H7 (cell line): ENCODE measurements at regions not wholly inside any gene's neighbourhood (a gene's known extent, or its start where the extent isn't known, plus 50 kb on each side); places are given as distances from the start of the nearest gene placed in this dataset.
"Not testable (repeated sequence)": the region's sequence is repeated elsewhere in the genome, so short reads cannot be mapped to it uniquely, and the experiment has no call there.

Experiments used
- DNase-seq: peaks from one replicate; pipeline ENCODE4 v3.0.0; 2012
- H3K27me3 ChIP-seq: 2 replicates; pipeline ENCODE4 v1.6.0; 2011; ENCODE audit warnings: mild to moderate bottlenecking, low read length; ENCODE audit not compliant: control insufficient read depth, insufficient read depth
- H3K36me3 ChIP-seq: replicated peaks from 2 replicates; pipeline ENCODE4 v1.5.1; 2011; ENCODE audit warnings: low read length; ENCODE audit not compliant: control insufficient read depth, insufficient read depth
- H3K4me3 ChIP-seq: 2 replicates; pipeline ENCODE4 v1.5.1; 2011; ENCODE audit warnings: low read depth, mild to moderate bottlenecking, control low read depth, low read length, moderate library complexity; ENCODE audit not compliant: insufficient read depth

DNA sequence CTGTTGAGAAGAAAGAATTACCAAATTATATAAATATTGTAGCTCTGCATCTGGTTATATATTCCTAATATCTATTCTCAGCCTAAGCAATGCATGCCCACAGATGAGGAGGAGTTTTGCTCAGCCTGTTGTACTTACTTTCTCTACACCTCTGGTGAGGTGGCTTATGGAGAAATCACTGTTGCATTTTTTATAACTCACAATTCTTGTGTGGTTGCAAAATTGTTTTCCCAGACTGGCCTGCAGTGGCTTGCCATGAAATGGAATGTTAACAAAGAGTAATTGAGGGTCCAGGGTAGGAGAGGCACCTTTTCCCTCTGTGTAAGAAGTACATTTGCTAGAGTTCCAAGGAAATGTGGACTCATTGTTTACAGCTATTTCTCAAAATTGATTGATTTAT lies 202.0 kb upstream of the SEMA3E start:
- H3K27me3 ChIP-seq, result no peaks in the 10 kb centered on the region
- no peak for DNase-seq
- no peak overlapping the region for H3K4me3 ChIP-seq
- no peaks in the 10 kb centered on the region for H3K36me3 ChIP-seq

DNA sequence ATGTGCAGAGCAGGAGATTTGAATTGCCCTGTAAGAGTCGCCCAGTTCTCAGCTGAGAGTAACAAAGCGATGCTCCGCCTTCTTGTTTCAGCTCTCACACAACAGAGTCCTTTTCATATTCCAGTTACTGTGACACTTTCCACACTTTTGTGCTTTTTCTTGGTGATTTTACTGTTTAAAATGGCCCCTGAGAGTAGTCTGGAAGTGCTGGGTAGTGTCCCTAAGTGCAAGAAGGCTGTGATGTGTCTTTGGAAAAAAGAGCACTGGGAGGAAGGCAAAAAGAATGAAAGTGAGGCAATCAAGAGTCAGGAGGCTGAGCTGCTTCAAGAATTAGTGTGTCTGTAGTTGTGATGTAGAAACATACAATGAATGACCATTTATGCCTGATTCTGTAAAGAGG lies 201.2 kb upstream of the SEMA3E start:
- Histone ChIP-seq H3K36me3 (no peaks in the 10 kb centered on the region), H3K4me3 (no peak overlapping the region), H3K27me3 (no peaks in the 10 kb centered on the region)
- DNase-seq, result no peak

DNA sequence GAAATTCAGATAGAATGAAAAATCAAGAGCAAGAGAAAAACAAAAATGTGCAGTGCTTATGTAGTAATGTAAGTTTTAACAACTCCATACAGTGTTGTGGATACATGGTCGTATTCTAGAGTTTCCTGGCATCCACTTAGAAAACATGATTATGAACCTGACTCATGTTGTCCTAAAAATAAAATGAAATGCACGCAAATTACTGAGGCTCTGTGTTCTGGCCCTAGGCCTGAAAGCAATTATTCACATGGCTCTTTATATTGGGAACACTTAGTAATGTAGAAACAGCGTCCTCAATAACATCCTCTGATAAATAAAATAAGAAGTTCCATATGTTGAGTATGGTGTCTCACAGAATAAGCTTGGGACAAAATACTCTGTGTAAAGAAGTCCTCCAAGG lies 200.2 kb upstream of the SEMA3E start:
- Histone ChIP-seq H3K27me3 (no peaks in the 10 kb centered on the region), H3K4me3 (no peak overlapping the region), H3K36me3 (no peaks in the 10 kb centered on the region)
- DNase-seq, result no peak

DNA sequence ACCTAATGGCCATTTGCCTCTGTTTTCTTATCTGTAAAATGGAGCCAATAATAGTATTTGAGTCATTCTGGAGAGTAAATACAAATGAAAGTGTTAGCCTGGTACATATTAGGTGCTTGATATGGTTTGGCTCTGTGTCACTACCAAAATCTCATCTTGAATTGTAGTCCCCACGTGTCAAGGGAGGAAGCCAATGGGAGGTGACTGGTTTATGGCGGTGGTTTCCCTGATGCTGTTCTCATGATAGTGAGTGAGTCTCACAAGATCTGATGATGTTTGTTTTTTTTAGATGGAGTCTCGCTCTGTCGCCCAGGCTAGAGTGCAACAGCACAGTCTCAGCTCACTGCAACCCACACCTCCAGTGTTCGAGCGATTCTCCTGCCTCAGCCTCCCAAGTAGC lies 194.0 kb upstream of the SEMA3E start:
- no peaks in the 10 kb centered on the region for H3K27me3 ChIP-seq
- H3K4me3 ChIP-seq, result no peak overlapping the region
- DNase-seq, result no peak
- H3K36me3 ChIP-seq, result no peaks in the 10 kb centered on the region

DNA sequence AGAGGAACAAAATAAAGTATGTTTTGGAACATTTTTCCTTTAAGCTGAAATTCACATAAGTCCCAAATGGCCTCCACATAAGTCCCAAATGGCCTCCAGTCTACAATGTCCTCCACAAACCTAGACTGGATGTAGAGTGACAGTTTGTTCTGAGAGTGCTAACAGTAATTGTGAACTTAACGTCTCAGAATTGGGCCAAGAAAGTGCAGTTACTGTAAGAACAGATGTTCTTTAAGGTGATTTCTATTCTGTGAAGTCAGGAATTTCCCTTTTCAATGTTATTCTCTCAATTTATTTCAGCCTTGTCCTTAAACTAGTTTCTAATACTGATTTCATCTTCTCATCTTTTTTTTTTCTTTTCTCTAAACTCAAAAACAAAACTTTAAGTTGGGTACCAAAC lies 188.7 kb upstream of the SEMA3E start:
- H3K27me3 ChIP-seq, result no peaks in the 10 kb centered on the region
- H3K4me3 ChIP-seq, result no peak overlapping the region
- no peak for DNase-seq
- H3K36me3 ChIP-seq, result no peaks in the 10 kb centered on the region

DNA sequence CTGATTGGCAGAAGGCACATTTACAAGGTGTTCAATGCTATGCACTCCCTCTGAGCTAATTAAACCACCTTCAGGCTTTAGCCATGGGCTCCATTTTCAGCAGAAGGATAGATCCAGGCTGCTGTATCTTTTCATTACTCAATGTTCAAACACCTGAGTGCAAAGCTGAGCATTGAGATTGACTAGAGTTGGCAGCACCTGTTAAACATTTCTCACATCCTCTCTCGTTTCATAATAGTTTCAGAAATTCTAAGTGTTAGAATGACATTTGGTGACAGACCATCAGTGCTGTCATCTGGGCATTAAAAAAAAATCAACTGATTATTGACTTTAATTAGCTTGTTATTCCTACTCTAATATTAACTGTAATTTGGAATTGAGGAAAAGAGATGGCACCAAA lies 187.1 kb upstream of the SEMA3E start:
- no peak for DNase-seq
- Histone ChIP-seq H3K27me3 (no peaks in the 10 kb centered on the region), H3K4me3 (no peak overlapping the region), H3K36me3 (no peaks in the 10 kb centered on the region)

DNA sequence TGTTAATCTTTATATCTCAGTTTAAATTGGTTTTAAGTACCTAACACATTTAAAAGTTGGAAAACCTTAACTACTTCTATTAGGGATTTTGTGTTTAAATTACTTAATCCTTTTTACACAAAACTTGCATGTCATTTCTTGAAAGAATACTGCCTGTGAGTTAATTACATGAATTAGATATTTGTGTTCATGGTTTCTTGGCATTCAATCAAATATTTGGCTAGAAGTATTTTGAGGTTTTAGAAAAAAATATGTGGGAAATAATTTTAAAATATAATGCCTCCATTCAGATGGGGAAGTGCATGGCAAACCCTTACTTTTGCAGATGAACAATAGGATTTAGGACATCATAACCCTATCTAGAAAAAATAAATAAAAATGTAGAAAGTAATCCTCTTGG lies 186.5 kb upstream of the SEMA3E start:
- DNase-seq, result no peak
- Histone ChIP-seq H3K27me3 (no peaks in the 10 kb centered on the region), H3K36me3 (no peaks in the 10 kb centered on the region), H3K4me3 (no peak overlapping the region)

DNA sequence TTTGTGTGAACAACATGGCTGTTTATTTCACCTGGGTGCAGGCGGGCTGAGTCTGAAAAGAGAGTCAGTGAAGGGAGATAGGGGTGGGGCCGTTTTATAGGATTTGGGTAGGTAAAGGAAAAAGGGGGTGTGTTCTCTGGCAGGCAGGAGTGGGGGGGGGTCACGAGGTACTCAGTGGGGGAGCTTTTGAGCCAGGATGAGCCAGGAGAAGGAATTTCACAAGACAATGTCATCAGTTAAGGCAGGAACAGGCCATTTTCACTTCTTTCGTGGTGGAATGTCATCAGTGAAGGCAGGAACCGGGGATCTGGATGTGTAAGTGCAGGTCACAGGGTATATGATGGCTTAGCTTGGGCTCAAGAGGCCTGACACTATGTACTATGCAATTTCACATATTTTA lies 184.8 kb upstream of the SEMA3E start:
- not testable (repeated sequence) for H3K27me3 ChIP-seq, H3K36me3 ChIP-seq, DNase-seq, H3K4me3 ChIP-seq

DNA sequence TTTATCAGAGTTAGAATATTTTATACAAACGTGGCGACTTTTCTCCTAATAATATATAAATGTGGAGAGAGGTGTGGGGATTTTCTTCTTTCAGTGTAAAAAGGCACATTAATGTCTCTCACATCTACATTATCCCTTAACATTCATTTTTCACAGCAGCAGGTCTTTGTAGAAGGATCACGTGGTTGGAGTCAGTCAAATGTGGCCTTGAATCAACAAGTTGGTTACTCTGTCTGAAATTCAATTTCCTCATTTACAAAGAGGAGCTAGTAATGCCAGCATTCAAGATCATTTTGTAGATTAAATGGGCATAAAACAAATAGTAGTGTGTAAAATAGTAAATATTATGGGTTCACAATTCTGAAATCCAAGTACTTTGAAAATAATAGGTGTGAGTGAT lies 183.1 kb upstream of the SEMA3E start:
- Histone ChIP-seq H3K27me3 (no peaks in the 10 kb centered on the region), H3K36me3 (no peaks in the 10 kb centered on the region), H3K4me3 (no peak overlapping the region)
- DNase-seq, result no peak

DNA sequence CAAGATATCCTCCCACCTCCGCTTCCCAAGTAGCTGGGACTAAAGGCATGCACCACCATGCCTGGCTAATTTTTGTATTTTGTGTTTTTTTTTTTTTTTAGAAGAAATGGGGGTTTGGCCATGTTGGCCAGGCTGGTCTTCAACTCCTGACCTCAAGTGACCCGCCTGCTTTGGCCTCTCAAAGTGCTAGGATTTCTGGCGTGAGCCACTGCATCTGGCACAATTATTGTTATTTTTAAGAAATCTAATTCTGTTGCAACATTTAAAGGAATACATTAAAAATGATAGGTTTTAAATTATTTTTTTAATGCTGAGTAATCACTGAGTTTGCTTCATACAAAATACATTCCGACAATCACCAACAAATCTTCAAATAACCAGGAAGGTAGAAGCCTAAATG lies 178.1 kb upstream of the SEMA3E start:
- Histone ChIP-seq H3K36me3 (no peaks in the 10 kb centered on the region), H3K4me3 (no peak overlapping the region), H3K27me3 (no peaks in the 10 kb centered on the region)
- DNase-seq, result no peak

DNA sequence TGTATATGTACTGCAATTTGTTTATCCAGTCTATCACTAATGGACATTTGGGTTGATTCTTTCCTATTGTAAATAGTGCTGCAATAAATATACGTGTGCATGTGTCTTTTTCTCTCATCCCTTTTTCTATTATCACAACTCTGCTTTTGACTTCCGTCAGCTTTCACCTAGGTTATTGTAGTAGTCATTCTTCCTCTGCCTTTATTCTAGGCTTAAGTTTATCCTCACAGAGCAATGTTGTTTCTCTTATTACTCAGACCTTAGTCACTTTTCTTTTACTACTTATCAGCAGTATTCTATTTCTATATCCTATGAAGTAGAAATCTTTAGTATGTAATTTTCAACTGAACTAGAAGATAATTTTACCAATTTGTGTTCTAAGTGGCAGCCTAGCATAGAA lies 175.3 kb upstream of the SEMA3E start:
- no peak for DNase-seq
- H3K27me3 ChIP-seq, result no peaks in the 10 kb centered on the region
- H3K4me3 ChIP-seq, result no peak overlapping the region
- H3K36me3 ChIP-seq, result no peaks in the 10 kb centered on the region

DNA sequence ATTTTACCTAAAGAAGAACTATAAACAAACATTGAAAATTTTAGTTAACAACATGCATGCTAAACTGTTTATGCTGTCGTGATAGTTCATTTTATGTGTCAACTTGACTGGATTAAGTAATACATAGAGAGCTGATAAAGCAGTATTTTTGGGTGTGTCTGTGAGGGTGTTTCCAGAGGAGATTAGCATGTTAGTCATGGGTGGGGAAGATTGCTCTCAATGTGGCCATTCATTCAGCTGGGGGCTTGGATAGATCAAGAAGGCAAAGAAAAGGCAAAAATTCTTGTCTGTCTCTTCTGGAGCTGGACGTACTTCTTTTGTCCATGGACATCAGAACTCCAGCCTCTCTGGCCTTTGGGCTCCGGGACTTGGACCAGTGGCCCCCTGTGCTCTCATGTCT lies 172.9 kb upstream of the SEMA3E start:
- Histone ChIP-seq H3K4me3 (no peak overlapping the region), H3K36me3 (no peaks in the 10 kb centered on the region), H3K27me3 (no peaks in the 10 kb centered on the region)
- no peak for DNase-seq

DNA sequence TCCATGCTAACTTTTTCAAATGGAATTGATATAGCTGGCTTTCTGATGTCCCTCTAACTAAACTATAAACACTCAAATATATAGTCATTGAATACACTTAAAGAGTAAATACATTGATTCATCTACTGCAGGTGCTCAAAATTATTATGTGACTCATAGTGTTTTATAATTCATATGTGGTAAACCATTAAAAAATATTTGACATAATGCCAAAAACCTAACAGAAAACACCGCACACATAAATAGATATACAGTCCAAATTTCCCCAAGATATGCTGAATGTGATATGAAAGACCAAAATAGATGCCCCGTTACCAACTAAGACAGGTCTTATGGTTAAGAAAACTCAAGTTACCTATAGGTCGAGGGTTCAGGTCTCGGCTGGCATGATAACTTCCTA lies 171.7 kb upstream of the SEMA3E start:
- no peaks in the 10 kb centered on the region for H3K27me3 ChIP-seq
- DNase-seq, result no peak
- no peaks in the 10 kb centered on the region for H3K36me3 ChIP-seq
- no peak overlapping the region for H3K4me3 ChIP-seq

DNA sequence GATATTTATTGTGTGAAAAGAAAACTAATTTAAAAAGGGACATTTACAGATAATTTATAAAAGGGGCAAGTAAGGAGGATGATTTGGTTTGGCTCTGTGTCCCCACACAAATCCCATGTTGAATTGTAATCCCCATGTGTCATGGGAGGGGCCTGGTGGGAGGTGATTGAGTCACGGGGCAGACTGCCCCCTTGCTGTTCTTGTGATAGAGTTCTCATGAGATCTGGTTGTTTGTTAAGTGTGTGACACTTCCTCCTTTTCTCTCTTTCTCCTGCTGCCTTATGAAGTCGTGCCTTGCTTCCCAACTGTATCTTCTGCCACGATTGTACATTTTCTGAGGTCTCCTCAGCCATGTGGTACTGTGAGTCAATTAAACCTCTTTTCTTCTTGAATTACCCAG lies 171.0 kb upstream of the SEMA3E start:
- Histone ChIP-seq H3K4me3 (no peak overlapping the region), H3K36me3 (no peaks in the 10 kb centered on the region), H3K27me3 (no peaks in the 10 kb centered on the region)
- no peak for DNase-seq

DNA sequence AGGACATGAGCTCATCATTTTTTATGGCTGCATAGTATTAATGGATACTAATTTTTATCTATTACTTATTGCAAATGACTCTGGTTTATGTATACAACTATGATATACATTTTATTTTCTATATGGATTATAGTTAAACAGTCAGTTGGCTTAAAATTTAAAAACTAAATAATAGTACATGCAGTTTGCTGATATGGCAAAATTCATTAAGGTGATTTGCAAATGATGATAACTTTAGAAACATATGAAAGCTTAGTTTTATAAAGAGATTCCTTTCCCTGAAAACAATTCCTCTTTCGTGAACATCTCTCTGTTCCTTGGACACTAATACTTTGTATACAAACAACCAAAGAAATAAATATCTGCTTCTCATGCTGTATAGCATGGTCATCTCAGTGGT lies 165.5 kb upstream of the SEMA3E start:
- Histone ChIP-seq H3K4me3 (no peak overlapping the region), H3K36me3 (no peaks in the 10 kb centered on the region), H3K27me3 (no peaks in the 10 kb centered on the region)
- no peak for DNase-seq

DNA sequence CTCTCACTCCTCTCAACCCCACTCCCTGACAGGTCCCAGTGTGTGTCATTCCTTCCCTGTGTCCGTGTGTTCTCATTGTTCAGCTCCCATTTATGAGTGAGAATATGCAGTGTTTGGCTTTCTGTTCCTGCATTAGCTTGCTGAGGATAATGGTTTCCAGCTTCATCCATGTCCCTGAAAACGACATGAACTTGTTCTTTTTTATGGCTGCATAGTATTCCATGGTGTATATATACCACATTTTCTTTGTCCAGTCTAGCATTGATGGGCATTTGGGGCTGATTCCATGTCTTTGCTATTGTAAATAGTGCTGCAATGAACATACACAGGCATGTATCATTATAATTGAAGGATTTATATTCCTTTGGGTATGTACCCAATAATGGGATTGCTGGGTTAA lies 163.6 kb upstream of the SEMA3E start:
- not testable (repeated sequence) for H3K4me3 ChIP-seq, DNase-seq, H3K36me3 ChIP-seq, H3K27me3 ChIP-seq
